Fibroblast of skin of right quadriceps (primary cell): ENCODE measurements at regions not wholly inside any gene's neighbourhood (a gene's known extent, or its start where the extent isn't known, plus 50 kb on each side); places are given as distances from the start of the nearest gene placed in this dataset.
A peak's percentile ranks its signal among the peaks of the same experiment; 100 is the strongest.

Experiments
- DNase-seq: peaks from one replicate; pipeline ENCODE4 v3.0.0-alpha.2; 2013

DNA sequence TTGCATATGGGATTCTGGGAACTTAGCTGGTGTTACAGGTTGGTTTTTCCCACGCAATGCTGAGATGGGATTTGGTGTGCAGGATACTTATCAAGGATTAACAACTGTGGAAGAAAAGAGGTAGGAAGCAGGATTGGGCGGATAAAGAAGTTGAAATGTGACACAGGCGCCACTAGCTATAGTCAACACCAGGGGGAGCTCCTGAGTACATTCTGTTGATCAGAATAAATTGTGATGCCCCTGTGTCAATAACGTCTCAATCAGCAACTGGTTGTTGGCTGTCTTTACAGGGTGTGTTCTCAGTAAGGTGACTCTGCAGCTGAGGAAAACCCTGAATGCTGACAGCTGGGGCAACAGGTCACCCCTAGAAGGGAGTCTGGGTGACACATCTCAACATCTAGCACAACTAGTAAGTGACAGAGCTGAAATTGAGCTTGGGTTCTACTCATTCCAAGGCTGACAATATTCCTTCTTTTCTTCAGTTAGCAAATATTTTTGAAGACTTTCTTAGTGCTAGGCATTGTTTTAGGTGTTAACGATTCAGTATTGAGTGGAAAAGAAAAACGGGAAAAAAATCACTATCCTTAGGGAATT, 143.0 kb downstream of the ARL6IP6 start:
- peak; percentile 6 for DNase-seq

DNA sequence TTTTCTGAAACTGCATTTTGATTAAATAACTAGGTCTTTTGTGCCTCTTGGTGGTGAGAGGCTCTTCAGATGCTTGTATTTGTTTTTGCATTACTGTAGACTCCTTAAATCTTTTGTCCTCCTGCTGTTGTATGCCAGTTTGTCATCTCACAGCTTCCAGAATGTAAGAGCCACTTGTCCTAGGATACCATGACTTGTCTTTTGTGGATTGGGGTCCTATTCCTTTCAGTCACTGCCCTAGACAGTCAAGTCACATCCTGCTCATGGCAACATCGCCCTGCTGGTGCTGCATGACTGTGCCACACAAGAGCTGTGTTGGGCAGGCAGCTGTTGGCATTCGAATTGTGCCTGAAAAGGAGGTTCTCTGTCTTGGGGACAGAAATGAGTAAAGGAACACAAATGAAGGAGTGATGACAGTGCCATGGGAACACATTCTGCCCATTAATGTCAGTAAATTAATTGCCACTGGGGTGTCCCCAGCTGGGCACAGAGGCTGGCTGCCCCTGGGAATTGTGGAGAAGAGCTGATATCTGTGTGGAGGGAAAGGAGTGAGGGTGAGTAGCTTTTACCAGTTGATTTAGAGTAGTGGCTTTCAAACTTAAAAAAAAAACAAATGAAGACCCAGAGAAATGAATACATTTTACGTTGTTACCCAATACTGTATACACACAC, 140.3 kb downstream of the ARL6IP6 start:
- DNase-seq = no peak

DNA sequence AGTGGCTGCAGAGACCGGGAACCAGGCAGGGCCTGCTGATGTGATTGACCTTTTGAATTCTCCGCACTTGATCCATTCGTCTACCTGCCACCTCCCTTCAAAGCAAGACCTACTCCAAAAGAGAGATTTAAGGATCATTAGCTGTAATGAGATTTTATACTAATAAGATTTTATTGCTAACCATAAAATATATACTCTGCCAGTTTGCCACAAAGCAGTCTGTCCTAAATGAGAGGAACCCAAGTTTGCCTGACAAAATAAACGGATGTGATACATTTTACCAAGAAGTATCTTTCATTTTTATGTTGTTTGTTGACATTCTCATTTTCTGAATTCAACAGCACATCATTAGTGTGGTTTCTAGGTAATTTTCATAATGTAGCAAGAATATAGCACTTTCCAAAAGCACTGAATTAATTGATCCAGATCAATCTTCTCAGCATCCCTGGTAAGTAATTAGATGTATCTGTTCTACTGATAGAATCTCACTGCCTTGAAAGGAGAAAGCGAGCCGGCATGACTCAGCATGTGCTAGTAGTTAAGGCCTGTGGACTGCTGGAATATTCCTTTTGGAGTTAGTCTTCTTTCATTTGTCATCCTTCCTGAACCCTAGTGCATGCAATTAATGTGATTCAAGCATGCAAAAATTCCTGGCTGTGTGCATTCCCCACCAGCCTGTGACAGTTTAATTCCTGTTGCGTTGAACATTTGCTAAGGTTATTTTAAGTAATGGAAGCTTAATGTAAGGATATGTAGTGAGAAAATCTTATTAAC, 128.5 kb downstream of the ARL6IP6 start:
- DNase-seq = peak; percentile 86

DNA sequence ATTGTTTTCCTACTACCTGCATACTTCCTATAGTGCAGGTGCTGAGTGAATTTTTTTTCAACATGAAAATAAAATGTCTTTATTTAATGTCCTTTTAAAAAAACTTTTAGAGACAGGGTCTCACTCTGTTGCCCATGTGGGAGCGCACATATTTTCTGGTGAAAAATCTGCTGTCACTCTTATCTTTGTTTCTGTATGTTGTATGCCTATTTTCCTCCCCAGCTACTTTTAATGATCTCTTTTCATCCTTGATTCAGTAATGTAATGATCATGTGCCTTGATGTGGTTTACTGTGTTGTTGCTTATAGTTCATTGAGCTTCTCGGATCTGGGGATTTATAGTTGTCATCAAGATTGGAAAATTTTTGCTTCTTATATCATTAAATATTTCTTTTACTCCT, 117.3 kb downstream of the ARL6IP6 start:
- no peak for DNase-seq

DNA sequence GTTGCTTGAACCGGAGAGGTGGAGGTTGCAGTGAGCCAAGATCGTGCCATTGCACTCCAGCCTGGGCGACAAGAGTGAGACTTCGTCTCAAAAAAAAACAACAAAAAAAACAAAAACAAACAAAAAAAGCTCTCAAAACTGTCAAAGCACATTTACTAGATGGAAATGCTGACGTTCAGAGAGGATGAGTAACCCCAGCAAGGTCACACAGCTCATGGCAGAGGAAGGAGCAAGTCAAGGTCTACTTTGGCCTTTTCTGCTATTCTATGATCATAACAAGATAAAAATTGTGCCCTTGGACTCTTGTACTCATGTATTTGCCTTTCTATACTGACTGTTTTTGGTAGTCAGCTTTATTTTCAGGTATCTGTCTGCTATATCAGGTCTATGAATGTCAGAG, 109.5 kb downstream of the ARL6IP6 start:
- no peak for DNase-seq

DNA sequence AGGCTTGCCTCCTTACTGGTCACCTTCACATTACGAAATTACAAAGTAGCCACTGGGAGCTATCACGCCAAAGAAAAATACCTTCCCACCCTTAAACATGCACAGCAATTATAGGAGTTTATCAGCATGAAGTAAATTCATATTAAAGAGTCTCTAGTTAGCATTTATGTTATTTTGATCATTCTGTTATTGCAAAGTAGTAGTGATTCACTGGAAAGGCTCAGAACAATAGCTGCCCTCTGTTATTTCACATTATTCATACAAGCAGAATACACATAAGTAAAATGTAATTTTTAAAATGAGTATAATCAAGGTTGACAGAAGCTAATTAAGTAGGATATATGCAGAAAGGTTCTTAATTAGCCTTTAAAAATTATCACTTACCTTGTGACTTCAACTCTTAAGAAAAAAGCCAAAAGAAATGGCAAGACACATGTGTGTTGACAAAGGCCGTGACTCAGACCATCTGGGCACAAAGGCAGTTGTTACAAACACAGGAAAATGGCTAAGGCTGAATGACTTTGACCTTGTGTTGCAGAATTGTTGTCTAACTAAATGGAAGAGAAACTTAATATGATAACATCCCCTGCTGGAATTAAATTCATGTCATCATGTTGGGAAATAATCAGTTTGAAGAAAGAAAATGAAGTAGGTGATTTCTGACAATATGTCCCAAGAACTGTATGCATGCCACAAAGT, 108.3 kb downstream of the ARL6IP6 start:
- peak; percentile 3 for DNase-seq

DNA sequence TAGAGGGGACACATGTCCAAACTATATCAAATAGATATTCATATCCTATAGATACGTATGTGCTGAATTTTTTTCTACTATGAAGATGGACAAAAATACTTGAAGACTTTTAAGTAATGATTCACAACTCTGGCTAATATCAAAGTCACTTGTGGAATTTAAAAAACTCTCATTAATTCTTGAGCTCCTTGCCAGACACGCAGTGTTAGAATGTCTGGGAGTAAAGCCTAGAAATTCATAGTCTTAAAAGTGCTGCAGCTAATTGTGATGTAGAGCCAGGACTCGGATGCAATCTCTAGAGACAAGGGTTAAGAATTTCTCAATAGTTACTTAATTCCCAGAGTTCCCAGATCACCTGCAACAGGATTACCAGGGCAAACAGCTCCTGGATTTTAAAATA, 107.4 kb downstream of the ARL6IP6 start:
- DNase-seq = peak; percentile 75

DNA sequence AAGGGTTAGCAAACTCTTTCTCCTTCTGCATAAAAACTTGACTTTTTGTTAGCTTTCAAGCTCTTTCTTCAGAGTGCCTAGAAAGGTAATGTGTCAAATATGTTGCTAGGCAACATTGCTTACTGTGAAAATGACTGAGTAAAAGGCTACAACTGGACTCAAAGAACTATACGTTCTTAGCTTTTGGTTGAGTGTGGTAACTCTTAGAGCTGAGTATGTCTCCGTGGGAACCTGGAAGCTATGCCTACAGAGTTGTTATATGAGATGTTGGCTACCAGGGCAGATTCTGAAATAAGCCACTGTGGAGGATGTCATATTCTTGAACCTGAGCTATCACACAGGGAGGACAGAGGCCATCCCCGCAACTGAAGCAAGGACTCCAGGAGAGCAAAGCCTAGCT, 105.5 kb downstream of the ARL6IP6 start:
- DNase-seq = no peak

DNA sequence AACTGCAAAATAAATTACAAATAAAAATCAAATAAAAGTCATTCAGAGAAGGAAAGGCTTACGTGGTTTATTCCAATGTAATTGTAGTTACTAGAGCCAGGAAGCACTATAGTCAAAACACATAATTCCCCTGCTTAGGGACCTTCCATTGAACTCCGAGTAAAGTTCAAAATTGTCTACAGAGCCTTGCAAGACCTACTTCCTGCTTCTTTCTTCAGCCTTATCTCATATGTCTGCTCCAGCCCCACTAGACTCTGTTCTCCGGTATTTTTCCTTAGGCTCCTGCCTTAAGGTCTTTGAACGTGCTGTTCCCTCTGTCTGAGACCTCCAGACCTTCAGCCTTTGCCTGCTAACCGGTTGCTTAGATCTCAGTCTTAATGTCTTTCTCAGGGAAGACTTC, 104.3 kb downstream of the ARL6IP6 start:
- no peak for DNase-seq

DNA sequence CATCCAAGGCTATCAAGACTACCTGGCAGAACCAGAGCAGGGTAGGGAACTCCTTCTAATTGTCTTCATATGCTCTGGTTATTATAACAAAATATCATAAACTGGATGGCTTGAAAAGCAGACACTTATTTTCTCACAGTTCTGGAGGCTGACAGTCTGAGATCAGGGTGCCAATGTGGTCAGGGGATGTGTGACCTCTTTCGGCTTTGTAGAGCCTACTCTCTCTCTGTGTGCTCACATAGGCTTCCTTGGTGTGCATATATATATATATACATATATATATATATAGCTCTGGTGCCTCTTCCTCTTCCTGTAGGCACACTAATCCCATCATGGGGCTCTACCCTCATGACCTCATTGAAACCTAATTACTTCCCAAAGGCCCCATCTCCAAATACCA, 101.6 kb downstream of the ARL6IP6 start:
- no peak for DNase-seq

DNA sequence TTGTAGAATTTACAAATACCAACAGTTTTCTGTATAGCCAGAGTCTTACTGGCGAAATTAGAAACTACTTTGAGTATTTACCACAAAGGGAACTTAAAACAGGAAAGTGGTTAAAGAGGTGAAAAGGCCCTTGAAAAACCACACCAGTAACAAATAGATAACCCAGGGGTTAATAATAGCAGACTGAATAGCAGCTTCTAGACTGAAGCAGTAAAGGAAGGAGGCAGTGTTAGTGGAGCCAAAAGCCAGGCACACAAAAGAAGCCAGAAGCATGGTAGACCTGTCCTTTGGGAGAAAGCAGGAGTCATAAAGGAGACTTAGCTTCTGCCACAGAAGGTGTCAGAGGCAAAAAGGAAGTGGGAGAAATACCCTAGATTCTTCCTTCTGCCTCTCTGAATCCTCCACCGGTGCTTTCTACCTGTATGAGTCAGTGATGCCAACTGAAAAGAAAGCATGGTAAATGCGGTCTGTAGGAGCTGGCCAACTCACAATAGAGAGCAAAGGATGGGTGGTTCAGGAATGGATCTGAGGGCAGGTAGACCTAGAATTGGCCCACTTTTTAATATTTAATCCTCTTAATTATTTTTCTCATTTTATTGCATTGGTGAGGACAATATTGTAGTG, 97.3 kb downstream of the ARL6IP6 start:
- DNase-seq = no peak

DNA sequence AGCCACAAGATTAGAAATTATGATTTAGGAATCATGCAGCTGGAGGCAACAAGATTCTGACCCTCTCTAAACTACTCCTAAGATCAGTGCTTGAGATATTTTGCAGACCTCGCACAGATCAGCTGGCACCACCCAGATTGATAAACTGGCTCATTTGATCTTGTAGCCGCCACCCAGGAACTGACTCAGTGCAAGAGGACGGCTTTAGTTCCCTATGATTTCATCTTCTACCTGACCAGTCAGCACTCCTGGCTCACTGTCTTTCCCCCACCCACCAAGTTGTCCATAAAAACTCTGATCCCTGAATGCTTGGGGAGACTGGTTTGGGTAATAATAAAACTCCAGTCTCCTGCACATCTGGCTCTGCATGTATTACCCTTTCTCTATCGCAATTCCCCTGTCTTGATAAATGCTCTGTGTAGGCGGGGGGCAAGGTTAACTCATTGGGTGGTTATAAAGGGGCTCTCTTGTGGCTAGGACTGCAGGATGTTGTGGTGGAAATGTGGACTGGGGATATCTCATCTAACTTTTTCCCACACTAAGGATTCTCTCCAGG, 96.1 kb downstream of the ARL6IP6 start:
- DNase-seq = no peak

DNA sequence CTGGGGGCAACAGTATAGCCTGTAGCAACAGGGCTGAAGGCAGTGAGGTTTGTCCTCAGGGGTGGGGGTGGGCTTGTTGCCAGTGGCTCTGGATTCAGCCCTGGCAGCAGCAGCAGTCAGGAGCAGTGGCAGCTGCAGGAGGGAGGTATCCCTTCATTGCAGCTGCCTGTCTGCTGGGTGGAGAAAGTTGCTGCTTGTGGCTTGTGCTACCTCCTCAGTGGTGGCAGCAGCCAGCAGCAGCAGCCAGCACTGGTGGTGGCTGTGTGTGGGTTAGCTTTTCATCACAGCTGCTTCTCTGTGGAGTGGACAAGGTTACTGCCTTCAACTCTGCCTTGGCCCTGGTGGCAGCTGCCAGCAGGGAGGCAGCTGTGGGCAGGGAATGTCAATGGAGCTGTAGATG, 94.9 kb downstream of the ARL6IP6 start:
- no peak for DNase-seq
